ENCODE measurements at regions not wholly inside any gene's neighbourhood (a gene's known extent, or its start where the extent isn't known, plus 50 kb on each side); places are given as distances from the start of the nearest gene placed in this dataset.

GRCh38 chr16:59170099-59170712 lies 436.1 kb upstream of the GOT2 start:
- no peak for DNase-seq (ENCODE audit: low spot score)

GRCh38 chr16:59169168-59169567 lies 435.1 kb upstream of the GOT2 start:
- DNase-seq (ENCODE audit: low spot score), result no peak

GRCh38 chr16:59168461-59169114 lies 434.5 kb upstream of the GOT2 start:
- DNase-seq (ENCODE audit: low spot score), result no peak

- DNase-seq (ENCODE audit: low spot score), result no peak
Measured at GRCh38 chr16:59164461-59164860, 430.3 kb upstream of the GOT2 start.

GRCh38 chr16:59163371-59164055 lies 429.4 kb upstream of the GOT2 start:
- no peak for DNase-seq (ENCODE audit: low spot score)

GRCh38 chr16:59161679-59162078 lies 427.6 kb upstream of the GOT2 start:
- DNase-seq (ENCODE audit: low spot score), result no peak

GRCh38 chr16:59154295-59154694 lies 420.2 kb upstream of the GOT2 start:
- DNase-seq (ENCODE audit: low spot score), result no peak

GRCh38 chr16:59148769-59149155 lies 414.6 kb upstream of the GOT2 start:
- DNase-seq (ENCODE audit: low spot score), result no peak

GRCh38 chr16:59148056-59148768 lies 414.1 kb upstream of the GOT2 start:
- DNase-seq (ENCODE audit: low spot score), result no peak

- DNase-seq (ENCODE audit: low spot score), result no peak
Measured at GRCh38 chr16:59146140-59146539, 412.0 kb upstream of the GOT2 start.

GRCh38 chr16:59144841-59145240 lies 410.7 kb upstream of the GOT2 start:
- DNase-seq (ENCODE audit: low spot score), result no peak

- DNase-seq (ENCODE audit: low spot score), result no peak
Measured at GRCh38 chr16:59144326-59144725, 410.2 kb upstream of the GOT2 start.

GRCh38 chr16:59126486-59126885 lies 392.4 kb upstream of the GOT2 start:
- DNase-seq (ENCODE audit: low spot score), result no peak

GRCh38 chr16:59124056-59124455 lies 389.9 kb upstream of the GOT2 start:
- no peak for DNase-seq (ENCODE audit: low spot score)

GRCh38 chr16:59123479-59123878 lies 389.4 kb upstream of the GOT2 start:
- no peak for DNase-seq (ENCODE audit: low spot score)

GRCh38 chr16:59122262-59122537 lies 388.1 kb upstream of the GOT2 start:
- no peak for DNase-seq (ENCODE audit: low spot score)

- no peak for DNase-seq (ENCODE audit: low spot score)
Measured at GRCh38 chr16:59121411-59122261, 387.5 kb upstream of the GOT2 start.

GRCh38 chr16:59116744-59117143 lies 382.6 kb upstream of the GOT2 start:
- DNase-seq (ENCODE audit: low spot score), result no peak

GRCh38 chr16:59114790-59115189 lies 380.7 kb upstream of the GOT2 start:
- no peak for DNase-seq (ENCODE audit: low spot score)

GRCh38 chr16:59113004-59113670 lies 379.0 kb upstream of the GOT2 start:
- DNase-seq (ENCODE audit: low spot score), result no peak

- DNase-seq (ENCODE audit: low spot score), result no peak
Measured at GRCh38 chr16:59111280-59111679, 377.2 kb upstream of the GOT2 start.

GRCh38 chr16:59108374-59108773 lies 374.3 kb upstream of the GOT2 start:
- no peak for DNase-seq (ENCODE audit: low spot score)

Data from Ammon's horn (tissue), 1 donor.